Esophagus muscularis mucosa (tissue), 4 donors: ENCODE measurements at regions not wholly inside any gene's neighbourhood (a gene's known extent, or its start where the extent isn't known, plus 50 kb on each side); places are given as distances from the start of the nearest gene placed in this dataset.
"Not testable (repeated sequence)": the region's sequence is repeated elsewhere in the genome, so short reads cannot be mapped to it uniquely, and the experiment has no call there.

Experiments used
- DNase-seq: peaks from one replicate; pipeline ENCODE4 v3.0.0-alpha.2; 2017; ENCODE audit errors: extremely low spot score
- H3K27ac ChIP-seq, 4 donors: fragments of 200-600 bp; sonication (generic); replicated peaks in 1 of 4; 1 replicate in 3 of 4; 2 replicates in 1 of 4; pipeline ENCODE4 v1.5.1; 2016 to 2019; ENCODE audit warnings: mild to moderate bottlenecking in 1 of 4
- H3K27me3 ChIP-seq, 4 donors: fragments of 200-600 bp; sonication (generic); one replicate each; pipeline versions ENCODE4 v1.5.1 to v1.6.0; 2016 to 2019
- H3K36me3 ChIP-seq, 4 donors: fragments of 200-600 bp; sonication (generic); one replicate each; pipeline ENCODE4 v1.5.1; 2016 to 2019
- H3K4me1 ChIP-seq, 4 donors: fragments of 200-600 bp; sonication (generic); one replicate each; pipeline ENCODE4 v1.5.1; 2016 to 2019
- H3K4me3 ChIP-seq, 4 donors: fragments of 200-600 bp; sonication (generic); 1 replicate in 2 of 4; 2 replicates in 2 of 4; pipeline ENCODE4 v1.5.1; 2016 to 2019; ENCODE audit warnings: mild to moderate bottlenecking in 4 of 4, moderate library complexity in 1 of 4
- H3K9me3 ChIP-seq, 4 donors: fragments of 200-600 bp; sonication (generic); 1 replicate in 3 of 4; 2 replicates in 1 of 4; pipeline ENCODE4 v1.5.1; 2016 to 2019
- EP300 ChIP-seq: sonication (generic); formaldehyde crosslinking; IDR thresholded peaks from one replicate; pipeline ENCODE4 v1.6.1; 2017; ENCODE audit warnings: antibody characterized with exemption
- POLR2A ChIP-seq: fragments of 450-650 bp; IDR thresholded peaks from one replicate; pipeline ENCODE4 v1.6.1; 2017; ENCODE audit warnings: antibody characterized with exemption, moderate library complexity, mild to moderate bottlenecking, low read depth
- POLR2AphosphoS5 ChIP-seq, 2 donors: sonication (generic); formaldehyde crosslinking; IDR thresholded peaks; one replicate each; pipeline ENCODE4 v1.6.1; 2017; ENCODE audit warnings: antibody characterized with exemption in 2 of 2
- WGBS: methylation state at CpG from one replicate; pipeline ENCODE4 v1.1.5; 2018; 5-methylcytosine and 5-hydroxymethylcytosine counted together
- intact Hi-C: fragments of 100-400 bp; cut with DNase I; formaldehyde crosslinking; loops from one replicate; pipeline ENCODE4 v1.15.1; 2023
- TF ChIP-seq, protein P1 (sequence below), 3 experiments: fragments of 200-600 bp in 2 of 3; fragments of 450-650 bp in 1 of 3; sonication (generic) in 2 of 3; IDR thresholded peaks; one replicate each; pipeline ENCODE4 v1.5.1; 2017 to 2019; ENCODE audit warnings: antibody characterized with exemption in 3 of 3, mild to moderate bottlenecking in 2 of 3, moderate library complexity in 1 of 3

- DNase-seq = no peak
- Histone ChIP-seq H3K27me3 (no peaks in the 10 kb centered on the region), H3K36me3 (no peaks in the 10 kb centered on the region), H3K9me3 (no peaks in the 10 kb centered on the region), H3K4me3 (no peak overlapping the region), H3K27ac (no peak overlapping the region), H3K4me1 (no peaks in the 10 kb centered on the region)
- TF ChIP-seq POLR2AphosphoS5 (IDR thresholded peaks at IDR 0.05) (no peak), EP300 (no peak), POLR2A (no peak)
- TF ChIP-seq, protein P1, sequence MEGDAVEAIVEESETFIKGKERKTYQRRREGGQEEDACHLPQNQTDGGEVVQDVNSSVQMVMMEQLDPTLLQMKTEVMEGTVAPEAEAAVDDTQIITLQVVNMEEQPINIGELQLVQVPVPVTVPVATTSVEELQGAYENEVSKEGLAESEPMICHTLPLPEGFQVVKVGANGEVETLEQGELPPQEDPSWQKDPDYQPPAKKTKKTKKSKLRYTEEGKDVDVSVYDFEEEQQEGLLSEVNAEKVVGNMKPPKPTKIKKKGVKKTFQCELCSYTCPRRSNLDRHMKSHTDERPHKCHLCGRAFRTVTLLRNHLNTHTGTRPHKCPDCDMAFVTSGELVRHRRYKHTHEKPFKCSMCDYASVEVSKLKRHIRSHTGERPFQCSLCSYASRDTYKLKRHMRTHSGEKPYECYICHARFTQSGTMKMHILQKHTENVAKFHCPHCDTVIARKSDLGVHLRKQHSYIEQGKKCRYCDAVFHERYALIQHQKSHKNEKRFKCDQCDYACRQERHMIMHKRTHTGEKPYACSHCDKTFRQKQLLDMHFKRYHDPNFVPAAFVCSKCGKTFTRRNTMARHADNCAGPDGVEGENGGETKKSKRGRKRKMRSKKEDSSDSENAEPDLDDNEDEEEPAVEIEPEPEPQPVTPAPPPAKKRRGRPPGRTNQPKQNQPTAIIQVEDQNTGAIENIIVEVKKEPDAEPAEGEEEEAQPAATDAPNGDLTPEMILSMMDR (IDR thresholded peaks at IDR 0.05) = no peak
- WGBS = 83% methylated on average over 2 of the region's 2 CpGs
- intact Hi-C loops = no loop called here
These were observed 186.8 kb downstream of the DSC3 start for GRCh38 chr18:30855762-30856161.

DNA sequence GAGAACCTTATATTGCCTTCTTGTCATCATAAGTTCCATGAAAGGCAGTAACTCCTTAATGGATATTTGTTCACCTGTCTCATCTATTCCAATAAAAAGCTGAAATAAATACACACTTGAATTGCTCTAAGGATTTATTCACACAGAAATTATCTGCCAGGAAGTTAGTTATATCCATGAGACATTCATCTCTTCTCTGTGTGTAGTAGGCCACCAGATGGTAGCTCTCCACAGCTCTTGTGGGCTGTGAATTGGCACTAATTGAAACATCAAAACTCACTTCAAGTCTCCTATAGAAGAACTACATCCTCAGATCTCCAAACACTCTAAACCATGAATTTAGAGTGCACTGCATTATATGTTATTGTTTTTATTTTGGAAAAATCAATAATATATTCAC lies 189.6 kb downstream of the DSC3 start:
- peaks cover 0 to 5% (median 0%) of the 10 kb centered on the region in 4 donors for H3K27me3 ChIP-seq
- H3K4me3 ChIP-seq = no peak overlapping the region
- no peak overlapping the region for H3K27ac ChIP-seq
- no peak for DNase-seq
- H3K36me3 ChIP-seq = no peaks in the 10 kb centered on the region
- no peaks in the 10 kb centered on the region for H3K4me1 ChIP-seq
- intact Hi-C loops = no loop called here
- TF ChIP-seq EP300 (no peak), POLR2A (no peak), POLR2AphosphoS5 (IDR thresholded peaks at IDR 0.05) (no peak)
- TF ChIP-seq, protein P1 (IDR thresholded peaks at IDR 0.05) = no peak
- peaks cover 0 to 5% (median 0%) of the 10 kb centered on the region in 4 donors for H3K9me3 ChIP-seq

DNA sequence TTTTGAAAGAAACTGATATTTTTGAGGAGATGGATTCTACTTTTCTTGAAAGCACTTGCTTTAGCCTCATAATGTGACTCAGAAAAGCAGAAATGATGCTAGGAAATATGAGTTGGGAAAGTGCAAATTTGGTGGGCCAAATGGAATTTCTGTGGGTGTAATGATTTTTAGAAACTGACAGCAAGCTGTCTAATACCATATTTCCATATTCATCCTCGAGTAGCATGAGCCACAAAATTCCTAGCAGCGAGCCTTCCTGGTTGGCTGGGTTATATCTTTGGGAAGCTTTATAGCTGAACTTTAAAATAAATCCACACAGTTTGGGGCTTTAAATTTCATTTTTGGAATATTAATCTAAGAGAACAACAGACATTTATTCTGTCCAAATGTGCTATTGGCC lies 190.0 kb downstream of the DSC3 start:
- 85% methylated on average over 2 of the region's 2 CpGs for WGBS
- Histone ChIP-seq H3K36me3 (no peaks in the 10 kb centered on the region), H3K4me3 (no peak overlapping the region), H3K27ac (no peak overlapping the region), H3K9me3 (peaks cover 0 to 5% (median 0%) of the 10 kb centered on the region in 4 donors), H3K4me1 (no peaks in the 10 kb centered on the region), H3K27me3 (peaks cover 0 to 5% (median 0%) of the 10 kb centered on the region in 4 donors)
- no peak for TF ChIP-seq POLR2AphosphoS5 (IDR thresholded peaks at IDR 0.05)
- TF ChIP-seq, protein P1 (IDR thresholded peaks at IDR 0.05) = no peak
- TF ChIP-seq EP300 = no peak
- TF ChIP-seq POLR2A = no peak
- DNase-seq = no peak
- intact Hi-C loops = no loop called here

DNA sequence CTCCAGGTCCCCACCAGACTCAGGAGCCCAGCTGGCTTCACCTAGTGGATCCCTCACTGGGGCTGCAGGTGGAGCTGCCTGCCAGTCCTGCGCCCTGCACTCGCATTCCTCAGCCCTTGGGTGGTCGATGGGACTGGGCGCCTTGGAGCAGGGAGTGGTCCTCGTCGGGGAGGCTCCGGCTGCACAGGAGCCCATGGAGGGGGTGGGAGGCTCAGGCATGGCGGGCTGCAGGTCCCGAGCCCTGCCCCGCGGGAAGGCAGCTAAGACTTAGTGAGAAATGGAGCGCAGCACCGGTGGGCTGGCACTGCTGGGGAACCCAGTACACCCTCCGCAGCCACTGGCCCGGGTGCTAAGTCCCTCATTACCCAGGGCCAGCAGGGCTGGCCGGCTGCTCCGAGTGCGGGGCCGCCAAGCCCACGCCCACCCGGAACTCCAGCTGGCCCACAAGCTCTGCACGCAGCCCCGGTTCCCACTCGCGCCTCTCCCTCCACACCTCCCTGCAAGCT lies 203.4 kb downstream of the DSC3 start:
- H3K4me3 ChIP-seq, DNase-seq, H3K4me1 ChIP-seq, H3K27ac ChIP-seq, intact Hi-C loops, H3K27me3 ChIP-seq, H3K9me3 ChIP-seq, H3K36me3 ChIP-seq: not testable (repeated sequence)
- 96% methylated on average over 17 of the region's 25 CpGs for WGBS

GRCh38 chr18:30828700-30829099 lies 213.8 kb downstream of the DSC3 start:
- TF ChIP-seq EP300 (no peak), POLR2A (no peak), POLR2AphosphoS5 (IDR thresholded peaks at IDR 0.05) (no peak)
- TF ChIP-seq, protein P1 (IDR thresholded peaks at IDR 0.05) = no peak
- Histone ChIP-seq H3K27me3 (no peaks in the 10 kb centered on the region), H3K9me3 (peaks cover 0 to 8% (median 0%) of the 10 kb centered on the region in 4 donors), H3K27ac (no peak overlapping the region), H3K36me3 (no peaks in the 10 kb centered on the region), H3K4me1 (no peaks in the 10 kb centered on the region), H3K4me3 (no peak overlapping the region)
- DNase-seq = no peak
- intact Hi-C loops = no loop called here
- 54% methylated on average over 2 of the region's 2 CpGs for WGBS
